Hepatocyte (in vitro differentiated cells): ENCODE measurements at regions not wholly inside any gene's neighbourhood (a gene's known extent, or its start where the extent isn't known, plus 50 kb on each side); places are given as distances from the start of the nearest gene placed in this dataset.
"Not testable (repeated sequence)": the region's sequence is repeated elsewhere in the genome, so short reads cannot be mapped to it uniquely, and the experiment has no call there.

Experiments
- CTCF ChIP-seq: fragments of 200-600 bp; sonication (generic); IDR thresholded peaks from 2 replicates; pipeline ENCODE4 v1.5.1; 2016; ENCODE audit warnings: antibody characterized with exemption, mild to moderate bottlenecking; ENCODE audit not compliant: poor library complexity
- EZH2 ChIP-seq: fragments of 200-600 bp; sonication (generic); IDR thresholded peaks from 2 replicates; pipeline ENCODE4 v1.6.1; 2016; ENCODE audit warnings: antibody characterized with exemption, mild to moderate bottlenecking, borderline replicate concordance
- EZH2phosphoT487 ChIP-seq: fragments of 200-600 bp; sonication (generic); IDR thresholded peaks from one replicate; pipeline ENCODE4 v1.6.1; 2018; ENCODE audit warnings: antibody characterized with exemption, mild to moderate bottlenecking, low read depth, moderate library complexity; ENCODE audit not compliant: unreplicated experiment, severe bottlenecking

- not testable (repeated sequence) for TF ChIP-seq CTCF, EZH2, EZH2phosphoT487
These were observed 106.7 kb upstream of the SLC24A2 start for GRCh38 chr9:19895578-19895977.
